ENCODE measurements at regions not wholly inside any gene's neighbourhood (a gene's known extent, or its start where the extent isn't known, plus 50 kb on each side); places are given as distances from the start of the nearest gene placed in this dataset.

DNA sequence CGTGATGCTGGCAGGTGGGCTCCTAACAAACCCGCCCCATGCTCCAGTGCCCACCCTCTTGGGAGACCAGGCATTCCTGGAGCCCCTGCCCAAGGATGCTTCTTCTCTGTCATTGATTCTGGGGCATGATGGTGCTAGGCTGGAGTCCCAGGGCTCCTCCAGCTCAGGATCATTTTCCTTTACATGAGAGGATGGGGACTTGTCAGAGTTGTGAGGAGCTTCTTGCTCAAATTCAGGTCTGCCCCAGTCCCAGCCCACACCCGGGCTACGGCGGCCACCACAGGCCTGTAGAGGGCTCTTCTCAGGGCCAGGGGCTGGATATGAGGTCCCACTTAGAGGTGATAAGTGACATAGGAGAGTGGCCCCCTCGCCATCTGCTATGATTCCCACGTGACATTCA lies 141.1 kb upstream of the COPS8 start:
- TF ChIP-seq, protein P1, sequence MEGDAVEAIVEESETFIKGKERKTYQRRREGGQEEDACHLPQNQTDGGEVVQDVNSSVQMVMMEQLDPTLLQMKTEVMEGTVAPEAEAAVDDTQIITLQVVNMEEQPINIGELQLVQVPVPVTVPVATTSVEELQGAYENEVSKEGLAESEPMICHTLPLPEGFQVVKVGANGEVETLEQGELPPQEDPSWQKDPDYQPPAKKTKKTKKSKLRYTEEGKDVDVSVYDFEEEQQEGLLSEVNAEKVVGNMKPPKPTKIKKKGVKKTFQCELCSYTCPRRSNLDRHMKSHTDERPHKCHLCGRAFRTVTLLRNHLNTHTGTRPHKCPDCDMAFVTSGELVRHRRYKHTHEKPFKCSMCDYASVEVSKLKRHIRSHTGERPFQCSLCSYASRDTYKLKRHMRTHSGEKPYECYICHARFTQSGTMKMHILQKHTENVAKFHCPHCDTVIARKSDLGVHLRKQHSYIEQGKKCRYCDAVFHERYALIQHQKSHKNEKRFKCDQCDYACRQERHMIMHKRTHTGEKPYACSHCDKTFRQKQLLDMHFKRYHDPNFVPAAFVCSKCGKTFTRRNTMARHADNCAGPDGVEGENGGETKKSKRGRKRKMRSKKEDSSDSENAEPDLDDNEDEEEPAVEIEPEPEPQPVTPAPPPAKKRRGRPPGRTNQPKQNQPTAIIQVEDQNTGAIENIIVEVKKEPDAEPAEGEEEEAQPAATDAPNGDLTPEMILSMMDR (IDR thresholded peaks at IDR 0.05): no peak
- TF ChIP-seq POLR2A (IDR thresholded peaks at IDR 0.05): no peak
- TF ChIP-seq EP300 (IDR thresholded peaks at IDR 0.05): no peak
- TF ChIP-seq POLR2AphosphoS5 (IDR thresholded peaks at IDR 0.05): no peak
